ENCODE measurements at regions not wholly inside any gene's neighbourhood (a gene's known extent, or its start where the extent isn't known, plus 50 kb on each side); places are given as distances from the start of the nearest gene placed in this dataset.

- no peak for TF ChIP-seq FOXP2 (optimal IDR thresholded peaks at IDR 0.05; ENCODE audit: control extremely low read depth, extremely low read length, insufficient read depth)
- TF ChIP-seq POLR2AphosphoS5 (IDR thresholded peaks at IDR 0.05; ENCODE audit: borderline replicate concordance, low read depth, low read length): no peak
- no peak for TF ChIP-seq EZH2 (IDR thresholded peaks at IDR 0.05)
- H3K4me3 ChIP-seq: no peak overlapping the region
- no peak for DNase-seq (ENCODE audit: low read depth, low spot score)
- H3K27ac ChIP-seq: no peak overlapping the region
- no peaks in the 10 kb centered on the region for H3K36me3 ChIP-seq (ENCODE audit: insufficient read depth, low read length)
- H3K9me3 ChIP-seq (ENCODE audit: low read depth, low read length): no peaks in the 10 kb centered on the region
- no peak overlapping the region for H3K9ac ChIP-seq (ENCODE audit: insufficient read length)
Observed at GRCh38 chr12:97005174-97005573, 98.1 kb downstream of the NEDD1 start.

DNA sequence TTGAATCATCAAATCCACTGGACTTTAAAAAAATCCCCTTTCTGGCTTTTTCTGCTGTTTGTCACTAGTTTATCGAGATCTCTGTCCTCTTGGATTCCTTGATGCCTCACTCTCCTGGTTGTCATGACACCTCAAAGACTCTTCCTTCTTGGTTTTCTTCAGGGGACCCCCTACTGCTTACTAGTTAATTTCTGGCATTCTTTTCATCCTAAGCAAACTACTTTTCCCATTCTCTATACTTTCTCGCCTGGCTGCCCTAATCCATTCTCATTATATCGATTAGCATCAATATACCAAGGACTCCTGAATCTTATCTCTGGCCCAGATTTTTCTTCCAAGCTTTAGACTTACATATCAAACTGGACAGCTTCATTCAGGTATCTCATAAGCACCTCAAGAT, 98.6 kb downstream of the NEDD1 start:
- Histone ChIP-seq H3K36me3 (ENCODE audit: insufficient read depth, low read length) (no peaks in the 10 kb centered on the region), H3K9ac (ENCODE audit: insufficient read length) (no peak overlapping the region), H3K9me3 (ENCODE audit: low read depth, low read length) (no peaks in the 10 kb centered on the region), H3K27ac (no peak overlapping the region), H3K4me3 (no peak overlapping the region)
- no peak for DNase-seq (ENCODE audit: low read depth, low spot score)
- TF ChIP-seq EZH2 (IDR thresholded peaks at IDR 0.05): no peak
- no peak for TF ChIP-seq FOXP2 (optimal IDR thresholded peaks at IDR 0.05; ENCODE audit: control extremely low read depth, extremely low read length, insufficient read depth)
- TF ChIP-seq POLR2AphosphoS5 (IDR thresholded peaks at IDR 0.05; ENCODE audit: borderline replicate concordance, low read depth, low read length): no peak

GRCh38 chr12:97006585-97006984, 99.5 kb downstream of the NEDD1 start:
- Histone ChIP-seq H3K9me3 (ENCODE audit: low read depth, low read length) (no peaks in the 10 kb centered on the region), H3K27ac (no peak overlapping the region), H3K4me3 (no peak overlapping the region), H3K9ac (ENCODE audit: insufficient read length) (no peak overlapping the region), H3K36me3 (ENCODE audit: insufficient read depth, low read length) (no peaks in the 10 kb centered on the region)
- DNase-seq (ENCODE audit: low read depth, low spot score): no peak
- TF ChIP-seq POLR2AphosphoS5 (IDR thresholded peaks at IDR 0.05; ENCODE audit: borderline replicate concordance, low read depth, low read length) (no peak), EZH2 (IDR thresholded peaks at IDR 0.05) (no peak), FOXP2 (optimal IDR thresholded peaks at IDR 0.05; ENCODE audit: control extremely low read depth, extremely low read length, insufficient read depth) (no peak)

GRCh38 chr12:97016163-97016562, 109.1 kb downstream of the NEDD1 start:
- no peak for DNase-seq (ENCODE audit: low read depth, low spot score)
- TF ChIP-seq FOXP2 (optimal IDR thresholded peaks at IDR 0.05; ENCODE audit: control extremely low read depth, extremely low read length, insufficient read depth): no peak

GRCh38 chr12:97017213-97017612, 110.2 kb downstream of the NEDD1 start:
- H3K36me3 ChIP-seq (ENCODE audit: insufficient read depth, low read length): no peaks in the 10 kb centered on the region
- no peak overlapping the region for H3K4me3 ChIP-seq
- no peak overlapping the region for H3K27ac ChIP-seq
- H3K9ac ChIP-seq (ENCODE audit: insufficient read length): no peak overlapping the region
- TF ChIP-seq EZH2 (IDR thresholded peaks at IDR 0.05) (no peak), FOXP2 (optimal IDR thresholded peaks at IDR 0.05; ENCODE audit: control extremely low read depth, extremely low read length, insufficient read depth) (no peak), POLR2AphosphoS5 (IDR thresholded peaks at IDR 0.05; ENCODE audit: borderline replicate concordance, low read depth, low read length) (no peak)
- H3K9me3 ChIP-seq (ENCODE audit: low read depth, low read length): no peaks in the 10 kb centered on the region
- no peak for DNase-seq (ENCODE audit: low read depth, low spot score)

More at GRCh38 chr12:97016163-97016562, 109.1 kb downstream of the NEDD1 start:
- Histone ChIP-seq H3K36me3 (ENCODE audit: insufficient read depth, low read length) (no peaks in the 10 kb centered on the region), H3K9me3 (ENCODE audit: low read depth, low read length) (no peaks in the 10 kb centered on the region), H3K4me3 (no peak overlapping the region), H3K27ac (no peak overlapping the region), H3K9ac (ENCODE audit: insufficient read length) (no peak overlapping the region)

DNA sequence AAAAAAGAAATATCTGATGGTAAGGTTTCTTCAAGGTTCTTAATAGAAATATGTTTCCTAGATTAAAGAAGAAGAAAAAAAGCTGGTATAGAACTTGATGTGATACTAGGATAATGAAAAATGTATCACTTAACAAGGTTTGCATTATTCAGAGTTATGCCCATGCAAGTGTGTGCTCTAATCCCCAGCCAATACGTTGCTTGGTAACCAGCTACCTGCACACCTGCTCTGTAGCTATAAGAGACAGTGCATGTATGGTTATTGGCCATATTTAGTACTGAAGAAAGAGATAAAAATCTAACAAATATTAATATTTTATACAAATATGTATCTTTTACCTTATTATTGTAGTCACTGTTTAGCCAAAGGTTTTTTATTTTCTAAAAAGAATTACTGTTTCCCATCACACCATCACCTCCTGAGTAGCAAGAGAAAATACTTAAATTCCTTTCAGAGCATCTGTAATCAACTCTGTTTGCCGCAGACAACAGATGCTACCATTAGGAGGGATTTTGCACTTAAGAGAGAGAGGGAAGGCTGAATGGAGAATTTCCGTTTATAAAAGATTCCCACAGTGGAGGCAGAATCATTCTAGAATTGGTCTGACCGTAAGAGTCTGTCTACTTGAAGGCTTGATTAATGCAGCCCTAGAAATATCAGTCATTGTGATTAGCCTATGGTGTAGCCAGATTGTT, 115.6 kb downstream of the NEDD1 start:
- DNase-seq (ENCODE audit: low read depth, low spot score): no peak
- H3K4me3 ChIP-seq: no peak overlapping the region
- H3K9ac ChIP-seq (ENCODE audit: insufficient read length): no peak overlapping the region
- no peak overlapping the region for H3K27ac ChIP-seq
- TF ChIP-seq POLR2AphosphoS5 (IDR thresholded peaks at IDR 0.05; ENCODE audit: borderline replicate concordance, low read depth, low read length): no peak
- no peak for TF ChIP-seq EZH2 (IDR thresholded peaks at IDR 0.05)
- TF ChIP-seq FOXP2 (optimal IDR thresholded peaks at IDR 0.05; ENCODE audit: control extremely low read depth, extremely low read length, insufficient read depth): no peak
- no peaks in the 10 kb centered on the region for H3K9me3 ChIP-seq (ENCODE audit: low read depth, low read length)
- no peaks in the 10 kb centered on the region for H3K36me3 ChIP-seq (ENCODE audit: insufficient read depth, low read length)

- H3K27ac ChIP-seq: no peak overlapping the region
- no peak overlapping the region for H3K4me3 ChIP-seq
- no peaks in the 10 kb centered on the region for H3K9me3 ChIP-seq (ENCODE audit: low read depth, low read length)
- no peak overlapping the region for H3K9ac ChIP-seq (ENCODE audit: insufficient read length)
- DNase-seq (ENCODE audit: low read depth, low spot score): no peak
- H3K36me3 ChIP-seq (ENCODE audit: insufficient read depth, low read length): no peaks in the 10 kb centered on the region
- TF ChIP-seq EZH2 (IDR thresholded peaks at IDR 0.05) (no peak), FOXP2 (optimal IDR thresholded peaks at IDR 0.05; ENCODE audit: control extremely low read depth, extremely low read length, insufficient read depth) (no peak)
Observed at GRCh38 chr12:97024393-97024792, 117.3 kb downstream of the NEDD1 start.

DNA sequence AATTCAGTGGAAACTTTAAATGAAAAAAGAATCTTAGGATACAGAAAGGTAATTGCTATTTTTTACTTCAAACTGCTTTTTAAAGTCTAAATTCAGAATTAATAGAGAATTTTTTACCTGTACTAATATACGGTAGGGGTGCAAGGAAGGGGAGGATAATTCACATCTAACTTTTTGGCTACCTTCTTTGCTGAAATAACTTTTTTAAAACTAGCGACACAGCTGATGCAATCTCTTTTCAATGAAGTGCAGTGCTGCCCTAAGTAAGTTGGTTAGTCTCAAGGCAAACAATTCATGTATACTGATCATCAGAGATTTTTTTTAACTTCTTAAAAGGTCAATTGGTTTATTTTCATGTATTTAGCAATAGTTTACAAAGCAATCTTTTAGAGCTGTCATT, 119.8 kb downstream of the NEDD1 start:
- no peak for DNase-seq (ENCODE audit: low read depth, low spot score)
- H3K9ac ChIP-seq (ENCODE audit: insufficient read length): no peak overlapping the region
- H3K27ac ChIP-seq: no peak overlapping the region
- TF ChIP-seq EZH2 (IDR thresholded peaks at IDR 0.05) (no peak), POLR2AphosphoS5 (IDR thresholded peaks at IDR 0.05; ENCODE audit: borderline replicate concordance, low read depth, low read length) (no peak), FOXP2 (optimal IDR thresholded peaks at IDR 0.05; ENCODE audit: control extremely low read depth, extremely low read length, insufficient read depth) (no peak)
- no peak overlapping the region for H3K4me3 ChIP-seq
- no peaks in the 10 kb centered on the region for H3K9me3 ChIP-seq (ENCODE audit: low read depth, low read length)
- no peaks in the 10 kb centered on the region for H3K36me3 ChIP-seq (ENCODE audit: insufficient read depth, low read length)

GRCh38 chr12:97027482-97027881, 120.4 kb downstream of the NEDD1 start:
- TF ChIP-seq EZH2 (IDR thresholded peaks at IDR 0.05) (no peak), POLR2AphosphoS5 (IDR thresholded peaks at IDR 0.05; ENCODE audit: borderline replicate concordance, low read depth, low read length) (no peak), FOXP2 (optimal IDR thresholded peaks at IDR 0.05; ENCODE audit: control extremely low read depth, extremely low read length, insufficient read depth) (no peak)

More at GRCh38 chr12:97027482-97027881, 120.4 kb downstream of the NEDD1 start:
- Histone ChIP-seq H3K4me3 (no peak overlapping the region), H3K36me3 (ENCODE audit: insufficient read depth, low read length) (no peaks in the 10 kb centered on the region), H3K9me3 (ENCODE audit: low read depth, low read length) (no peaks in the 10 kb centered on the region), H3K9ac (ENCODE audit: insufficient read length) (no peak overlapping the region), H3K27ac (no peak overlapping the region)
- no peak for DNase-seq (ENCODE audit: low read depth, low spot score)

Measured in SK-N-MC (cell line).